Esophagus muscularis mucosa (tissue), 4 donors: ENCODE measurements at regions not wholly inside any gene's neighbourhood (a gene's known extent, or its start where the extent isn't known, plus 50 kb on each side); places are given as distances from the start of the nearest gene placed in this dataset.

ENCODE experiments used
- EP300 ChIP-seq: sonication (generic); formaldehyde crosslinking; IDR thresholded peaks from one replicate; pipeline ENCODE4 v1.6.1; 2017; ENCODE audit warnings: antibody characterized with exemption
- POLR2A ChIP-seq: fragments of 450-650 bp; IDR thresholded peaks from one replicate; pipeline ENCODE4 v1.6.1; 2017; ENCODE audit warnings: antibody characterized with exemption, moderate library complexity, mild to moderate bottlenecking, low read depth
- TF ChIP-seq, protein P1 (sequence below), 3 experiments: fragments of 200-600 bp in 2 of 3; fragments of 450-650 bp in 1 of 3; sonication (generic) in 2 of 3; IDR thresholded peaks; one replicate each; pipeline ENCODE4 v1.5.1; 2017 to 2019; ENCODE audit warnings: antibody characterized with exemption in 3 of 3, mild to moderate bottlenecking in 2 of 3, moderate library complexity in 1 of 3

DNA sequence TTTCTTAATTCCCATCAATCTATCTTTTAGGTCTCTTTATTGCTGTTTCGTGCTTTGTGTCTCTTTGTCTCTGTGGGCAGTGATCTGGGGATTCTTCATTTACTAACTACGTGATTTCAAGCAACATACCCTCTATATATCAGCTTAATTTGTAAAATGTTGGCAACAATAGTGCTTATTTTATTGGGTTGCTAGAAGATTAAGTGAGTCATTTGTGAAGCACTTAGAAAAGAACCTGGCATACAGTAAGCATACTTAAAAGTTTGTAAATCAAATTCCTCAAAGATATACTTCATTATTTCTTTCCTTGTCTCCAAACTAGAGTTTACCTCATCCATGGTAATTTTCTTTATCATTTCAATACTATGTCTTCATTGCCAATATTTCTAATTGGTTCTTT is 669.7 kb downstream of the MAT2B start:
- TF ChIP-seq, protein P1, sequence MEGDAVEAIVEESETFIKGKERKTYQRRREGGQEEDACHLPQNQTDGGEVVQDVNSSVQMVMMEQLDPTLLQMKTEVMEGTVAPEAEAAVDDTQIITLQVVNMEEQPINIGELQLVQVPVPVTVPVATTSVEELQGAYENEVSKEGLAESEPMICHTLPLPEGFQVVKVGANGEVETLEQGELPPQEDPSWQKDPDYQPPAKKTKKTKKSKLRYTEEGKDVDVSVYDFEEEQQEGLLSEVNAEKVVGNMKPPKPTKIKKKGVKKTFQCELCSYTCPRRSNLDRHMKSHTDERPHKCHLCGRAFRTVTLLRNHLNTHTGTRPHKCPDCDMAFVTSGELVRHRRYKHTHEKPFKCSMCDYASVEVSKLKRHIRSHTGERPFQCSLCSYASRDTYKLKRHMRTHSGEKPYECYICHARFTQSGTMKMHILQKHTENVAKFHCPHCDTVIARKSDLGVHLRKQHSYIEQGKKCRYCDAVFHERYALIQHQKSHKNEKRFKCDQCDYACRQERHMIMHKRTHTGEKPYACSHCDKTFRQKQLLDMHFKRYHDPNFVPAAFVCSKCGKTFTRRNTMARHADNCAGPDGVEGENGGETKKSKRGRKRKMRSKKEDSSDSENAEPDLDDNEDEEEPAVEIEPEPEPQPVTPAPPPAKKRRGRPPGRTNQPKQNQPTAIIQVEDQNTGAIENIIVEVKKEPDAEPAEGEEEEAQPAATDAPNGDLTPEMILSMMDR (IDR thresholded peaks at IDR 0.05), result no peak
- TF ChIP-seq EP300 (no peak), POLR2A (no peak)
